Endodermal cell (in vitro differentiated cells): ENCODE measurements at regions not wholly inside any gene's neighbourhood (a gene's known extent, or its start where the extent isn't known, plus 50 kb on each side); places are given as distances from the start of the nearest gene placed in this dataset.

Experiments used
- DNase-seq: peaks from one replicate; pipeline ENCODE4 v3.0.0-alpha.2; 2017
- H3K27ac ChIP-seq: 2 replicates; pipeline ENCODE4 v1.5.1; 2013; ENCODE audit warnings: mild to moderate bottlenecking, low read depth, low read length, moderate library complexity
- H3K27me3 ChIP-seq: 2 replicates; pipeline ENCODE4 v1.6.1; 2013; ENCODE audit warnings: mild to moderate bottlenecking, low read length, moderate library complexity; ENCODE audit not compliant: insufficient read depth, control insufficient read depth, poor library complexity, severe bottlenecking
- H3K36me3 ChIP-seq: 2 replicates; pipeline ENCODE4 v1.7.0; 2013; ENCODE audit warnings: mild to moderate bottlenecking, low read length, moderate library complexity; ENCODE audit not compliant: control insufficient read depth, insufficient read depth
- H3K4me1 ChIP-seq: one replicate; pipeline ENCODE4 v1.7.0; 2013; ENCODE audit warnings: low read length; ENCODE audit not compliant: control insufficient read depth, insufficient read depth
- H3K4me3 ChIP-seq: 2 replicates; pipeline ENCODE4 v1.5.1; 2013; ENCODE audit warnings: mild to moderate bottlenecking, low read length, moderate library complexity
- H3K9ac ChIP-seq: 2 replicates; pipeline ENCODE4 v1.6.1; 2013; ENCODE audit warnings: mild to moderate bottlenecking, low read length, moderate library complexity; ENCODE audit not compliant: poor library complexity, severe bottlenecking; ENCODE audit errors: extremely low read depth
- H3K9me3 ChIP-seq: 2 replicates; pipeline ENCODE4 v1.6.1; 2013; ENCODE audit warnings: mild to moderate bottlenecking, low read length, moderate library complexity; ENCODE audit not compliant: control insufficient read depth
- H3K27ac Mint-ChIP-seq: 2 replicates; pipeline ENCODE4 v1.8.0; 2020; ENCODE audit warnings: mixed read lengths
- H3K27me3 Mint-ChIP-seq: 2 replicates; pipeline ENCODE4 v1.8.0; 2021; ENCODE audit warnings: mild to moderate bottlenecking, mixed read lengths; ENCODE audit not compliant: insufficient read depth
- H3K36me3 Mint-ChIP-seq: 2 replicates; pipeline ENCODE4 v1.8.0; 2020; ENCODE audit warnings: low read depth, mixed read lengths
- H3K4me1 Mint-ChIP-seq: 2 replicates; pipeline ENCODE4 v1.8.0; 2020; ENCODE audit warnings: mixed read lengths
- H3K4me3 Mint-ChIP-seq: 2 replicates; pipeline ENCODE4 v1.8.0; 2020; ENCODE audit warnings: mild to moderate bottlenecking, moderate library complexity, mixed read lengths
- H3K9me3 Mint-ChIP-seq: 2 replicates; pipeline ENCODE4 v1.8.0; 2020; ENCODE audit warnings: mild to moderate bottlenecking, mixed read lengths
- WGBS, 2 experiments: methylation state at CpG; one replicate each; pipeline versions ENCODE4 v1.1.5 to v1.1.7; 2013; ENCODE audit warnings: missing lambda C conversion rate in 2 of 2, mixed read lengths in 1 of 2; ENCODE audit not compliant: insufficient coverage in 1 of 2, insufficient read length in 1 of 2; 5-methylcytosine and 5-hydroxymethylcytosine counted together
- TF ChIP-seq, protein P1 (sequence below): fragments of 200-600 bp; sonication (generic); conservative IDR thresholded peaks from 2 replicates; pipeline ENCODE4 v1.5.0; 2021; ENCODE audit warnings: antibody characterized with exemption, mild to moderate bottlenecking

DNA sequence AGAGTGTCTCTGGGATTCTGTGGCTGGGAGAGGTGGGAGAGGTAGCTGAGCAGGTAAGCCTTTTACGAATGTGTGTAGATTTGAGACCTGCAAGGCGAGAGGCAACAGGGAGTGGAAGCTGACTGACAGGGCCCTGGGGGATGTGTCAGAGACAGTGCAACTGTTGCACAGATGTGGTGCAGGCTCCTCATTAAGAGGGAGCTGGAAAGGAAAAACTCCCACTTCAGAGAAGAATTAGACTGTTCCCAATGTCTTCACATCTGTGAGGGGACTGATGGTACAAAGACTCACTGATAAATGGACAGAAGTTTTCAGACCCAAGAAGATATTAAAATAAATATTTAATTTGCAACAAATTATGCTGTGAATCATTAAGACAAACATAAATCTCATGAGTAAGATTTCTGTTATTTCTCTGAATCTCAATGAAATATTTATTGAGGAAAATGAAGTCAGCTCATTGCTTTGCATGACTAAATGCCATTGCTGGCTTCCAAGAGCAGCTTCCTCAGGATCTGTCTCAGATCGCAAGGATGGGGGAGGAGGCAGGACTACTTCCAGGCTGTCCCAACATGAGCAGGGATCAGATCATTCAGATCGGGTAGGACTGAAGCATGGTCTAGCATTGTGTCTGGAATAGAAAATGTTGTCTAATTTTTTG, 127.3 kb upstream of the ROPN1 start:
- Histone ChIP-seq H3K27me3 (no peaks in the 10 kb centered on the region), H3K9ac (no peak overlapping the region), H3K36me3 (no peaks in the 10 kb centered on the region), H3K9me3 (no peaks in the 10 kb centered on the region), H3K27ac (no peak overlapping the region), H3K4me3 (no peak overlapping the region), H3K4me1 (no peaks in the 10 kb centered on the region)
- Mint-ChIP-seq H3K4me3 (no peak overlapping the region), H3K36me3 (no peaks in the 10 kb centered on the region), H3K4me1 (no peaks in the 10 kb centered on the region), H3K9me3 (no peaks in the 10 kb centered on the region), H3K27ac (no peak overlapping the region), H3K27me3 (peaks cover 2% of the 10 kb centered on the region)
- WGBS, 2 experiments, result 91 to 97% methylated on average over 4 of the region's 4 CpGs
- DNase-seq, result no peak
- TF ChIP-seq, protein P1, sequence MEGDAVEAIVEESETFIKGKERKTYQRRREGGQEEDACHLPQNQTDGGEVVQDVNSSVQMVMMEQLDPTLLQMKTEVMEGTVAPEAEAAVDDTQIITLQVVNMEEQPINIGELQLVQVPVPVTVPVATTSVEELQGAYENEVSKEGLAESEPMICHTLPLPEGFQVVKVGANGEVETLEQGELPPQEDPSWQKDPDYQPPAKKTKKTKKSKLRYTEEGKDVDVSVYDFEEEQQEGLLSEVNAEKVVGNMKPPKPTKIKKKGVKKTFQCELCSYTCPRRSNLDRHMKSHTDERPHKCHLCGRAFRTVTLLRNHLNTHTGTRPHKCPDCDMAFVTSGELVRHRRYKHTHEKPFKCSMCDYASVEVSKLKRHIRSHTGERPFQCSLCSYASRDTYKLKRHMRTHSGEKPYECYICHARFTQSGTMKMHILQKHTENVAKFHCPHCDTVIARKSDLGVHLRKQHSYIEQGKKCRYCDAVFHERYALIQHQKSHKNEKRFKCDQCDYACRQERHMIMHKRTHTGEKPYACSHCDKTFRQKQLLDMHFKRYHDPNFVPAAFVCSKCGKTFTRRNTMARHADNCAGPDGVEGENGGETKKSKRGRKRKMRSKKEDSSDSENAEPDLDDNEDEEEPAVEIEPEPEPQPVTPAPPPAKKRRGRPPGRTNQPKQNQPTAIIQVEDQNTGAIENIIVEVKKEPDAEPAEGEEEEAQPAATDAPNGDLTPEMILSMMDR, result no peak

GRCh38 chr3:124121379-124122312, 129.7 kb upstream of the ROPN1 start:
- no peak for DNase-seq
- H3K27me3 Mint-ChIP-seq, result peaks cover 2% of the 10 kb centered on the region
- TF ChIP-seq, protein P1, result no peak
- Histone ChIP-seq H3K27ac (no peak overlapping the region), H3K9me3 (no peaks in the 10 kb centered on the region), H3K27me3 (no peaks in the 10 kb centered on the region), H3K9ac (no peak overlapping the region), H3K36me3 (no peaks in the 10 kb centered on the region), H3K4me3 (no peak overlapping the region), H3K4me1 (no peaks in the 10 kb centered on the region)
- no peak overlapping the region for H3K4me3 Mint-ChIP-seq
- H3K36me3 Mint-ChIP-seq, result no peaks in the 10 kb centered on the region
- H3K4me1 Mint-ChIP-seq, result no peaks in the 10 kb centered on the region
- 89 to 100% methylated on average over 1 of the region's 1 CpG for WGBS, 2 experiments
- no peak overlapping the region for H3K27ac Mint-ChIP-seq
- H3K9me3 Mint-ChIP-seq, result no peaks in the 10 kb centered on the region

- Histone ChIP-seq H3K36me3 (no peaks in the 10 kb centered on the region), H3K27ac (no peak overlapping the region), H3K4me1 (no peaks in the 10 kb centered on the region), H3K4me3 (no peak overlapping the region), H3K27me3 (no peaks in the 10 kb centered on the region), H3K9ac (no peak overlapping the region), H3K9me3 (no peaks in the 10 kb centered on the region)
- no peaks in the 10 kb centered on the region for H3K4me1 Mint-ChIP-seq
- no peak overlapping the region for H3K4me3 Mint-ChIP-seq
- TF ChIP-seq, protein P1, result no peak
- peaks cover 2% of the 10 kb centered on the region for H3K27me3 Mint-ChIP-seq
- DNase-seq, result no peak
- WGBS, 2 experiments, result no CpG with 5 or more reads among the region's 1 CpG
- H3K36me3 Mint-ChIP-seq, result no peaks in the 10 kb centered on the region
- H3K9me3 Mint-ChIP-seq, result no peaks in the 10 kb centered on the region
- no peak overlapping the region for H3K27ac Mint-ChIP-seq
Observed at GRCh38 chr3:124125315-124125714, 133.4 kb upstream of the ROPN1 start.
